Liver (tissue), 3 donors: ENCODE measurements at regions not wholly inside any gene's neighbourhood (a gene's known extent, or its start where the extent isn't known, plus 50 kb on each side); places are given as distances from the start of the nearest gene placed in this dataset.

ENCODE experiments used
- EGR1 ChIP-seq, 2 donors: IDR thresholded peaks; 2 replicates each; pipeline ENCODE4 v1.6.1; 2016 to 2018; ENCODE audit warnings: antibody characterized with exemption in 2 of 2, low read depth in 2 of 2
- JUND ChIP-seq, 2 donors: IDR thresholded peaks; 2 replicates each; pipeline ENCODE4 v1.6.1; 2016; ENCODE audit warnings: antibody characterized with exemption in 2 of 2
- TAF1 ChIP-seq: conservative IDR thresholded peaks from 2 replicates; pipeline ENCODE4 v1.6.1; 2016; ENCODE audit warnings: antibody characterized with exemption, mild to moderate bottlenecking
- YY1 ChIP-seq: IDR thresholded peaks from 2 replicates; pipeline ENCODE4 v1.6.1; 2016; ENCODE audit warnings: antibody characterized with exemption, mild to moderate bottlenecking
- TF ChIP-seq, protein P1 (sequence below): fragments of 150-350 bp; IDR thresholded peaks from 2 replicates; pipeline ENCODE4 v1.5.1; 2017; ENCODE audit warnings: improper control_type of control experiment, low read depth, low read length; ENCODE audit not compliant: missing input control
- TF ChIP-seq, protein P2 (sequence below): IDR thresholded peaks from 2 replicates; pipeline ENCODE4 v1.6.1; 2016; ENCODE audit warnings: antibody characterized with exemption, mild to moderate bottlenecking
- TF ChIP-seq, protein P3 (sequence below): IDR thresholded peaks from 2 replicates; pipeline ENCODE4 v1.6.1; 2016; ENCODE audit warnings: antibody characterized with exemption
- TF ChIP-seq, protein P4 (sequence below): IDR thresholded peaks from 2 replicates; pipeline ENCODE4 v1.6.1; 2016; ENCODE audit warnings: antibody characterized with exemption
- donor health status: healthy.
- donor health status: healthy.

DNA sequence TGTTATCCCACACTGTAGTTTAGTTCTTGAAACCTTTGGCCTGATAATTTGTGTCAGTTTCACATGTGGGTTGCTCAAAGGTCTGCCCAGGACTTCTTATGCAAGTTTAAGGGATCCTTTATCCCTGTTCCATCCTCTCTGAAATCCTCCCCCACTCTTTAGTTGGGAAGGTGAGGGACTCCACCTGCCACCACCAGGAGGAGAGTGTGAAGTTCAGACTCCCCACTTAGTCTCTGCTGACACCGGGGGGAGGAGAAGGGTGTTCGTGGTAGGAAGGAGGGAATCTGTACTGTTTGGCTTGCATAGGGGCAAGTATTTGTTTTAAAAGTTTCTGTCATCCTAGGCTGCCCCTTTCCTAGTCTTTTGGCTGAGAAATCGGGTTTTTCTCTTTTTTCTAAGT lies 211.8 kb downstream of the PPP4R3C start:
- TF ChIP-seq, protein P1, sequence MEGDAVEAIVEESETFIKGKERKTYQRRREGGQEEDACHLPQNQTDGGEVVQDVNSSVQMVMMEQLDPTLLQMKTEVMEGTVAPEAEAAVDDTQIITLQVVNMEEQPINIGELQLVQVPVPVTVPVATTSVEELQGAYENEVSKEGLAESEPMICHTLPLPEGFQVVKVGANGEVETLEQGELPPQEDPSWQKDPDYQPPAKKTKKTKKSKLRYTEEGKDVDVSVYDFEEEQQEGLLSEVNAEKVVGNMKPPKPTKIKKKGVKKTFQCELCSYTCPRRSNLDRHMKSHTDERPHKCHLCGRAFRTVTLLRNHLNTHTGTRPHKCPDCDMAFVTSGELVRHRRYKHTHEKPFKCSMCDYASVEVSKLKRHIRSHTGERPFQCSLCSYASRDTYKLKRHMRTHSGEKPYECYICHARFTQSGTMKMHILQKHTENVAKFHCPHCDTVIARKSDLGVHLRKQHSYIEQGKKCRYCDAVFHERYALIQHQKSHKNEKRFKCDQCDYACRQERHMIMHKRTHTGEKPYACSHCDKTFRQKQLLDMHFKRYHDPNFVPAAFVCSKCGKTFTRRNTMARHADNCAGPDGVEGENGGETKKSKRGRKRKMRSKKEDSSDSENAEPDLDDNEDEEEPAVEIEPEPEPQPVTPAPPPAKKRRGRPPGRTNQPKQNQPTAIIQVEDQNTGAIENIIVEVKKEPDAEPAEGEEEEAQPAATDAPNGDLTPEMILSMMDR = no peak
- TF ChIP-seq EGR1 (IDR thresholded peaks at IDR 0.05; ENCODE audit: low read depth in 2 of 2) (no peak), TAF1 (no peak), JUND (IDR thresholded peaks at IDR 0.05) (no peak), YY1 (no peak)
- TF ChIP-seq, protein P2, sequence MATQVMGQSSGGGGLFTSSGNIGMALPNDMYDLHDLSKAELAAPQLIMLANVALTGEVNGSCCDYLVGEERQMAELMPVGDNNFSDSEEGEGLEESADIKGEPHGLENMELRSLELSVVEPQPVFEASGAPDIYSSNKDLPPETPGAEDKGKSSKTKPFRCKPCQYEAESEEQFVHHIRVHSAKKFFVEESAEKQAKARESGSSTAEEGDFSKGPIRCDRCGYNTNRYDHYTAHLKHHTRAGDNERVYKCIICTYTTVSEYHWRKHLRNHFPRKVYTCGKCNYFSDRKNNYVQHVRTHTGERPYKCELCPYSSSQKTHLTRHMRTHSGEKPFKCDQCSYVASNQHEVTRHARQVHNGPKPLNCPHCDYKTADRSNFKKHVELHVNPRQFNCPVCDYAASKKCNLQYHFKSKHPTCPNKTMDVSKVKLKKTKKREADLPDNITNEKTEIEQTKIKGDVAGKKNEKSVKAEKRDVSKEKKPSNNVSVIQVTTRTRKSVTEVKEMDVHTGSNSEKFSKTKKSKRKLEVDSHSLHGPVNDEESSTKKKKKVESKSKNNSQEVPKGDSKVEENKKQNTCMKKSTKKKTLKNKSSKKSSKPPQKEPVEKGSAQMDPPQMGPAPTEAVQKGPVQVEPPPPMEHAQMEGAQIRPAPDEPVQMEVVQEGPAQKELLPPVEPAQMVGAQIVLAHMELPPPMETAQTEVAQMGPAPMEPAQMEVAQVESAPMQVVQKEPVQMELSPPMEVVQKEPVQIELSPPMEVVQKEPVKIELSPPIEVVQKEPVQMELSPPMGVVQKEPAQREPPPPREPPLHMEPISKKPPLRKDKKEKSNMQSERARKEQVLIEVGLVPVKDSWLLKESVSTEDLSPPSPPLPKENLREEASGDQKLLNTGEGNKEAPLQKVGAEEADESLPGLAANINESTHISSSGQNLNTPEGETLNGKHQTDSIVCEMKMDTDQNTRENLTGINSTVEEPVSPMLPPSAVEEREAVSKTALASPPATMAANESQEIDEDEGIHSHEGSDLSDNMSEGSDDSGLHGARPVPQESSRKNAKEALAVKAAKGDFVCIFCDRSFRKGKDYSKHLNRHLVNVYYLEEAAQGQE = no peak
- TF ChIP-seq, protein P3, sequence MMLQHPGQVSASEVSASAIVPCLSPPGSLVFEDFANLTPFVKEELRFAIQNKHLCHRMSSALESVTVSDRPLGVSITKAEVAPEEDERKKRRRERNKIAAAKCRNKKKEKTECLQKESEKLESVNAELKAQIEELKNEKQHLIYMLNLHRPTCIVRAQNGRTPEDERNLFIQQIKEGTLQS = no peak
- TF ChIP-seq, protein P4, sequence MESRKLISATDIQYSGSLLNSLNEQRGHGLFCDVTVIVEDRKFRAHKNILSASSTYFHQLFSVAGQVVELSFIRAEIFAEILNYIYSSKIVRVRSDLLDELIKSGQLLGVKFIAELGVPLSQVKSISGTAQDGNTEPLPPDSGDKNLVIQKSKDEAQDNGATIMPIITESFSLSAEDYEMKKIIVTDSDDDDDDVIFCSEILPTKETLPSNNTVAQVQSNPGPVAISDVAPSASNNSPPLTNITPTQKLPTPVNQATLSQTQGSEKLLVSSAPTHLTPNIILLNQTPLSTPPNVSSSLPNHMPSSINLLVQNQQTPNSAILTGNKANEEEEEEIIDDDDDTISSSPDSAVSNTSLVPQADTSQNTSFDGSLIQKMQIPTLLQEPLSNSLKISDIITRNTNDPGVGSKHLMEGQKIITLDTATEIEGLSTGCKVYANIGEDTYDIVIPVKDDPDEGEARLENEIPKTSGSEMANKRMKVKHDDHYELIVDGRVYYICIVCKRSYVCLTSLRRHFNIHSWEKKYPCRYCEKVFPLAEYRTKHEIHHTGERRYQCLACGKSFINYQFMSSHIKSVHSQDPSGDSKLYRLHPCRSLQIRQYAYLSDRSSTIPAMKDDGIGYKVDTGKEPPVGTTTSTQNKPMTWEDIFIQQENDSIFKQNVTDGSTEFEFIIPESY = no peak
